AG10803 (cell line): ENCODE measurements at regions not wholly inside any gene's neighbourhood (a gene's known extent, or its start where the extent isn't known, plus 50 kb on each side); places are given as distances from the start of the nearest gene placed in this dataset.

Experiments used
- DNase-seq: peaks from one replicate; pipeline ENCODE4 v3.0.0; 2010; ENCODE audit warnings: low read depth
- H3K4me3 ChIP-seq: 2 replicates; pipeline ENCODE4 v1.5.1; 2011; ENCODE audit warnings: mild to moderate bottlenecking, low read length, control low read depth
- CTCF ChIP-seq: conservative IDR thresholded peaks from 2 replicates; pipeline ENCODE4 v1.5.1; 2011; ENCODE audit warnings: mild to moderate bottlenecking, low read length, control low read depth, inconsistent platforms

- DNase-seq: no peak
- no peak for TF ChIP-seq CTCF
- H3K4me3 ChIP-seq: no peak overlapping the region
These were observed 1285.8 kb upstream of the SORCS1 start for GRCh38 chr10:108450280-108450679.

DNA sequence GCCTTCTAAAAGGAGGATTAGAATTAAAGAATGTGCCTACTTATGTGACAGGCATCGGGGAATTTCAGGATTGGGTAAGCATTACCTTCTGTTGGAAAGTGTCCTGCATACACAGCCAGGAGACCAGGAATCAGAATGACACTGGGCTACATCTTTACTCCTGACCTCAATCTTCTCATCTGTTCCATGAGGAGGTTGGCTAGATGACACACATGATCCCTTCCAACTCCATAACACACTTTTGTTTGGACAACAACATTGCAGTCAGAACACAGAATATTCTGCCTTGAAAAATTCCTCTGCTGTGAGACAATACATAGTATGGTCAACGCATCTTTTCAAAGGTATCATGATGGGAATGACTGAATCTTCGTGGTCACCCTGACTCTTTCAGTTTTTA, 1281.2 kb upstream of the SORCS1 start:
- peak; percentile 50 for DNase-seq
- no peak overlapping the region for H3K4me3 ChIP-seq
- no peak for TF ChIP-seq CTCF

DNA sequence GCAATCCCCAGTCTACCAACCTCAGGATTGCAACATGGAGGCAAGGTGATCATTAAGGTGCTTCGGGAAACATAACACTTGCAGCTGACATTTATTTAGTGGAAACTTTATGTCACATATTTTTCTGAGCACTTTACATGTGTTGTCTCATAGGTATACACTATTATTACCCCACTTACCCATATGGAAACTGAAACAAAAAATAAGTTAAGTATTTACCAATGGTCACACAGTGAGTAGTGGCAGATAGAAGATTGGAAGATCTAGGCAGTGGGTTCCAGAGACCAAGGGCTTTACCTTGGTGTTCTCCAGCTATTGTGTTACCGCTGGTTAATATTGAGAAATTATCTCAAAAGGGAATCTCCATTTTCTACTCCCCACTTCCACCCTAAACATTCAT, 1279.1 kb upstream of the SORCS1 start:
- no peak overlapping the region for H3K4me3 ChIP-seq
- no peak for DNase-seq
- TF ChIP-seq CTCF: no peak

GRCh38 chr10:108439397-108439796, 1274.9 kb upstream of the SORCS1 start:
- H3K4me3 ChIP-seq: no peak overlapping the region
- TF ChIP-seq CTCF: peak; percentile 26; the same call in 1 of the 2 replicates
- DNase-seq: peak; percentile 33

DNA sequence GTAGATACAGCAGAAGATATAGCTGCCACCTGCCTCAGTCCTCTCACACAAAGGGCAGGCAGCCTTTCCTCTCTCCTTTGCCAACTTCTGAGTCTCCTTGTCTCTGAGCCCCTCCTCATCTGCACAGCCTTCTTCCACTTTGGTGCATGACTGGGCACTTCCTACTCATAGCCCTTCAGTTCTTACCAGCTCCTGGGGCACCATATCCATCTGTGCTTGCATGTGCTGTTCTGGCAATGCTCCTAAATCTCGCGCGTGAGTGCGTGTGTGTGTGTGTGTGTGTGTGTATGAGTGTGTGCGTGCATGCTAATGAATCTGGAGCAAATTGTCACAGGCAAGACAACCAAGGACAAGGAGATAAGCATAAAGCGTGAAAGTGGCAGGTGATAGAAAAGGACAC, 1271.6 kb upstream of the SORCS1 start:
- no peak overlapping the region for H3K4me3 ChIP-seq
- no peak for TF ChIP-seq CTCF

GRCh38 chr10:108434559-108435252, 1270.2 kb upstream of the SORCS1 start:
- TF ChIP-seq CTCF: no peak
- DNase-seq: no peak

More for the DNA sequence above, 1271.6 kb upstream of the SORCS1 start:
- no peak for DNase-seq

DNA sequence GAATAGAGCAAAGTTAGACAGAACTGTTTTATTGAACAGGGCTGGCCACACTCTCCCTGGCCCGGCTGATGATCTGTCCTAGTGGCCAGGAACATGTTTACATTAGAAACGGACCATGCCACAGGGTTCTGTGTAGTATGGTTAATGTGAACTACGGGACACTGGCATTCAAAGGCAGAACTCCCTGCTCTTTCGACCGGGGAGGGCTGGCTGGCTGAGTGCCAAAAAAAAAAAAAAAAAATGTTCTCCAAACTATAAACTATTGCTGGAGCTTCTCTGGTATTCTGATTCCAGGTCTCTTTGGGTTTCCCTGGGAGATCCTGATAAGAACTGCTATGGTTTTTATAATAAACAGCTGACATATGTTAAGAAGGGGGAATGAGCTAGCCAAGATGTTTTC, 1262.6 kb upstream of the SORCS1 start:
- no peak for TF ChIP-seq CTCF
- DNase-seq: no peak

More at GRCh38 chr10:108434559-108435252, 1270.2 kb upstream of the SORCS1 start:
- no peak overlapping the region for H3K4me3 ChIP-seq

More for the DNA sequence above, 1262.6 kb upstream of the SORCS1 start:
- no peak overlapping the region for H3K4me3 ChIP-seq
